SK-N-SH (cell line): ENCODE measurements at regions not wholly inside any gene's neighbourhood (a gene's known extent, or its start where the extent isn't known, plus 50 kb on each side); places are given as distances from the start of the nearest gene placed in this dataset.

ENCODE experiments used
- EP300 ChIP-seq, 2 experiments: IDR thresholded peaks; 2 replicates each; pipeline versions ENCODE4 v1.4.0 to v1.6.1; 2012; ENCODE audit warnings: borderline replicate concordance in 1 of 2, low read depth in 1 of 2, low read length in 1 of 2
- GABPA ChIP-seq: IDR thresholded peaks from 2 replicates; pipeline ENCODE4 v1.4.0; 2012; ENCODE audit warnings: low read depth, mild to moderate bottlenecking
- POLR2AphosphoS5 ChIP-seq: IDR thresholded peaks from 2 replicates; pipeline ENCODE4 v1.6.1; 2012; ENCODE audit warnings: low read depth, low read length
- TAF1 ChIP-seq: IDR thresholded peaks from 2 replicates; pipeline ENCODE4 v1.6.1; 2012; ENCODE audit warnings: low read depth, mild to moderate bottlenecking, low read length, moderate library complexity, borderline replicate concordance
- TF ChIP-seq, protein P1 (sequence below): IDR thresholded peaks from 2 replicates; pipeline ENCODE4 v1.4.0; 2012; ENCODE audit warnings: low read depth
- TF ChIP-seq, protein P2 (sequence below): fragments of 200-600 bp; sonication (generic); IDR thresholded peaks from 2 replicates; pipeline ENCODE4 v1.6.1; 2017; ENCODE audit warnings: antibody characterized with exemption, mild to moderate bottlenecking, moderate library complexity

DNA sequence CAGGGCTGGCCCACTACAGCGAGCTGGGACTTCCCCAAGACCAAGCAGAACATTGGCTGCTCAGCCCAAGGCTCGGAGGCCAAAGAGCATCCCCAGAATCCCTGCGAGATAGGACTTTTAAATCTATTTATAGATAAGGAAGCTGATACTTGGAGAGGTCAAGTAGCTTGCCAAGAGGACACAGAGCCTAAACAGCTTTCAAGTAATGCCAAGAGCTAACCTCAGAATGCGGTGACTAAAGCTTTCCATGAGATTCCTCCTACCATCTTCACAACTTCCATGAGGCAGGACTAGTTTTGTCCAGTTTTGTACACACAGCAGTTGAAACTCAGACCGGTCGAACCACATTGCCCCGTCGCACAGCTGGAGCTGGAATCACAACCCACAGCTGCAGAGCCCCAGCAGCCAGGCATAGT lies 168.1 kb upstream of the TOP1 start:
- no peak for TF ChIP-seq EP300 (IDR thresholded peaks at IDR 0.05; ENCODE audit: borderline replicate concordance in 1 of 2, low read depth in 1 of 2, low read length in 1 of 2)
- no peak for TF ChIP-seq TAF1
- no peak for TF ChIP-seq GABPA
- TF ChIP-seq, protein P1, sequence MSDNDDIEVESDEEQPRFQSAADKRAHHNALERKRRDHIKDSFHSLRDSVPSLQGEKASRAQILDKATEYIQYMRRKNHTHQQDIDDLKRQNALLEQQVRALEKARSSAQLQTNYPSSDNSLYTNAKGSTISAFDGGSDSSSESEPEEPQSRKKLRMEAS = no peak
- TF ChIP-seq, protein P2, sequence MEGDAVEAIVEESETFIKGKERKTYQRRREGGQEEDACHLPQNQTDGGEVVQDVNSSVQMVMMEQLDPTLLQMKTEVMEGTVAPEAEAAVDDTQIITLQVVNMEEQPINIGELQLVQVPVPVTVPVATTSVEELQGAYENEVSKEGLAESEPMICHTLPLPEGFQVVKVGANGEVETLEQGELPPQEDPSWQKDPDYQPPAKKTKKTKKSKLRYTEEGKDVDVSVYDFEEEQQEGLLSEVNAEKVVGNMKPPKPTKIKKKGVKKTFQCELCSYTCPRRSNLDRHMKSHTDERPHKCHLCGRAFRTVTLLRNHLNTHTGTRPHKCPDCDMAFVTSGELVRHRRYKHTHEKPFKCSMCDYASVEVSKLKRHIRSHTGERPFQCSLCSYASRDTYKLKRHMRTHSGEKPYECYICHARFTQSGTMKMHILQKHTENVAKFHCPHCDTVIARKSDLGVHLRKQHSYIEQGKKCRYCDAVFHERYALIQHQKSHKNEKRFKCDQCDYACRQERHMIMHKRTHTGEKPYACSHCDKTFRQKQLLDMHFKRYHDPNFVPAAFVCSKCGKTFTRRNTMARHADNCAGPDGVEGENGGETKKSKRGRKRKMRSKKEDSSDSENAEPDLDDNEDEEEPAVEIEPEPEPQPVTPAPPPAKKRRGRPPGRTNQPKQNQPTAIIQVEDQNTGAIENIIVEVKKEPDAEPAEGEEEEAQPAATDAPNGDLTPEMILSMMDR = no peak
- TF ChIP-seq POLR2AphosphoS5 = no peak
